OCI-M2 (cell line): ENCODE measurements at regions not wholly inside any gene's neighbourhood (a gene's known extent, or its start where the extent isn't known, plus 50 kb on each side); places are given as distances from the start of the nearest gene placed in this dataset.

Experiments used
- DNase-seq: peaks from one replicate; lab custom pipeline; 2025; ENCODE audit not compliant: unreplicated experiment; lab: John Stamatoyannopoulos, UW

DNA sequence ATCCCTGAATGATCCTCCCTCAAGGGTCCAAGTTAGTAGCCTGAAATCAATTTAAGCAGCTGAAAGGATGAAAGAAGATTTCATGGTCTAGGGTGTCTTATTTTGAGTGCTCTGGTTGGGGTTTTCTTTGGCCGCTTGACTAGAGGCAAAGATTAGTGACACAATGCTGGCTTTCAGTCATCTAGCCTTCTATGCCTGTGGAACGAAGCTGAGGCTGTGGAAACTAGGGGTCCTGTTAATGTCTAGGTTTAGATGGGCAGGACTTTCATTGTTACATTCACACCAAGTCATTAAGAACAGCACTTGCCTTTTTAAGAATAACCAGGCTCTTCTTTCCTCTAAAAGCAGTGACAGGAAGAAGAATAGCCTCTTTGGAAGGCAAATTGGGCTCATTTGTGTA is 253.8 kb upstream of the E2F7 start:
- no peak for DNase-seq

DNA sequence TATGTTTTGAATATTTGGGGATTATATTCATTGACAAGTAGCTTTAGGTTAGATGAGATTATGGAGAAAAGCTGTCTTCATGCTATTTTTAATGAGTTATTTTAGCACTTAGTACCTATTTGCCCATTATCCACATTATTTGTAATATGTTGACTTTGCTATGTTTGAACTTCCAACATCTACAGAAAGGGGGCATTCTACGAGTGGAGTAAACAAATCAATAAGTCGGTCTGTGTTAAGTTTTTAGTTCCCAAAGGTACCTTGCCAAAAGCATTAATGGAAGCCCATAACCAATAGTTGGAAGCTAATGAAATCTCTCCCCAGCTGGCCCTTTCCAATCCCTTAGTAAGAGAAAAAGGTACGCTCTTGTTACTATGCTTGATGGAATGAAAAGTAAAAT is 250.0 kb upstream of the E2F7 start:
- DNase-seq = no peak

DNA sequence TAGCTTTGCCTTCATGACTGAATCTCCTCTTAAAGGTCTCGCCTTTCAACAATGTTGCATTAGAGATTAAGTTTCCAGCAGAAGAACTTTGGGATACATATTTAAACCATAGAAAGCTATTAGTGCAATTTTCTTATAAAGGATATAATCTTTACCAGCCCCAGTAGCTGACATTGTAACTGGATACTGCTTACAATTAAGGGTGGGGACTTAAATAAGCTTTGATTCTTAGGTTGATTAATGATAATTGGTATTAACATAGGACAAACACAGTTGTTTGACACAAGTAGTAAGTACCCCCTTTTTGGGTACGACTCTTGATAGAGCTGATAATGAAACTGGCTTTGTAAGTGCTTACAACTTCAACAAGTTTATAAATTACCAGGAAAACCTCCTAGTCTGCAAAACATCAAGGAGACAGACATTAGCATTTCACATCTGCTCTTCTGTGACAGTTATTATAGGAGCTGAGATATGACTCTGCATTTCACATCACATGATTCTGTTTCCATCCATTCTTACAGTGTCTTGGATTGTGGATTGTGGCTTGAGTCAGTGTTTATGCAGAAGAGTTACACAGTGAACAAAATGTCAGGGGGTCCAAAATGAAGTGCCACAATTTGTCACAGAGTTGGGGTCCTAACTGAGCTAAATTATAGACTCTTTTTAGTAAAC is 249.1 kb upstream of the E2F7 start:
- DNase-seq = no peak

DNA sequence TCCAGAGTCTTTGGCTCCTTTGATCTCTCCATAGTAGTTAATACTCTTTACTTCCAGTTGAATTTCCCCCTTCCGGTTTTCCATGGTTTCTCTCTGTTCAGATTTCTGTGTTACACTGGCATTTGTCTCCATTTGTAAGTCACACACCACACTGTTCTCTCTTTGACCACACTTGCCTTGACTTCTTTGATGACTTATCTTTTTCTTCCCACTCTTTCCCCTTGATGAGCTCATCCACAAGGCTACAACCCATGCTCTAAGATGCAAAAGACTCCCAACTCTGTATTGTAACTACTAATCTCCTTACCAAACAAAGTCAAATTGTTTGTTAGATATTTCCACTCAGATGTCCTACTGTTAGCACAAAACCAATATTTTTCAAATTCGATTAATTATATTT is 242.7 kb upstream of the E2F7 start:
- DNase-seq = no peak

DNA sequence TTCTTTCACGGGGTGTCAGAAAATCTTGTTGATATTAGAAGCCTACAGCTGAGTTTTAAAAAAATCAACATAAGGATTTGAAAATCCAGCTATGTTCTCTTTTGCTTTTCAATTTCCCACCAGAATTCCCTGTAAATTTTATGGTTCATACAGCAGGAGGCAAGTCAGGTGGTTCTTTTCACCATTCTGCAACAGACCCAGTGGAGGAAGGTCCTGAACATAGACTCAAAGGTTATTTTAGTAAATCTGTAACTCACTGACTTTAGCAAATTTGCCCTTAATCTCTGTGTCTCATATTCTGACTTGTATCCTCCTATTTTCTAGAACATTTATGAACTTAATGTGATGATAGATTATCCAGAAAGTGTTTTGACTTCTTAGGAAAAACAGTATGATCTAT is 235.4 kb upstream of the E2F7 start:
- no peak for DNase-seq

DNA sequence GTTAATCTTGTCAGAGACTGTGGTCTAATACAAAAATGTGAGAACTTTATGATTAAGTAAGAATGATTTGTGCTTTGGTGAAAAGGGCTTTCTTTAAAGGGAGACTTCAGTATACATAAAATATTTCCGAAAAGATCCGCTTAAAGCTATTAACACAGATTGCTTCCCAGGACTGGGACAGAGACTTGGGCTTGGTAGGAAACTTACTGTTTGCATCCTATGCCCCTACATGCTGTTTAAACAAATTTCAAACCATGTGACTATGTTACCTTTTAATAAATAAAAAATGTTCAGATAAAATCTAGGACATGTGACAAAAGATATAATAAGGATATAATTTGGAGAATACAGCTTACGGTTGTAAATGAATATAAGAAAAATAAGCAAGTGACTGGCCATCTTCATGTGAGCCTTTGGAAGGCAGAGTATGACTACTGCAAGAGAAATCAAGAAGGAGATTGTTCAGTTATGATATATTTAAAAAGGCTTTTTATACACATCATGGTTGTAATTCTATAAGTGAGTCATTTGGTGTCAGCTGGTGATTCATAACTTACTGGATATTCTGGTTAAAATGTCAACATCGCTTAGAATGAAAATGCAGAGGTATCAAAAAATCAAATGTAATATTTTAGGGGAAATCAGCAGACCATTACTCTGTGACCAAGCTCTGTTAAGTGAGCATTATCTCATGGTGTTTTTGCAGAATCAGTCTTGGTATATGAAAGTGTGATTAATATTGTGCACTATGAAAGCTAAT is 234.7 kb upstream of the E2F7 start:
- DNase-seq = no peak

DNA sequence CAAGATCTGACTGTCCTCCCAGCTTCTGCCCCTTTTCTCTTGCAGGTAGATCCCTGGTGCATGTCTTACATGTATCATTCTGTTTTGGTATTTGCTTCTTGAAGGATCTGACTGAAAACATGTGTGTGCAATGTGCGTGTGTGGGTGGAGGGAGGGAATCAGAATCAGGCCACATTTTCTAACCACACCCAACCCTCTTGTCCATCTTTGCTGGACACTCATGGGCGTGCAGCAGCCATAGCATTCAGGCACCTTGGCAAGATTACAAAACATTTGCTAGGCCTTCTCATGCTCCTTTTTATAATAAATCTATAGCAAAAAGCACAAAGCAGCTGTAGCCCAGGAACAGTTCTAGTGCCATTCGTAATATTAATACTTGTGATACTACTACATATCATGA is 233.6 kb upstream of the E2F7 start:
- DNase-seq = no peak

DNA sequence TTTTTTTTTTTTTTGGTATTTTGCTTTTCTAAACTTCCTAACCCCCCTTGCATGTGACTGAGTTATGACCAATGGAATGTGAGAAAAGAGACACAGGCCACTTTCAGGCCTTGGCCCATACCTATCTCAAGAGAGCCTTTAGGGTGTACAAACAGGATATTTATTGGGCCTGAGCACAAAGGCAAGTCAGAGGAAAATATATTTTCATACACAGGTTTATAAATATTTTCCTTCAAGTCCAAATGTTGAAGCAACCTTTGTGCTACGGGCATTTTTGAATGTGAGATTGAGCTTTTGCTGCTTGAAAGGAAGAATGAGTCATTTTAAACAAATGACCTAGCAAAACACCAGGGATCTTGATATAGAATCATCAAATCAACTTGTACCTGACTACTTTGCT is 228.6 kb upstream of the E2F7 start:
- DNase-seq = no peak

DNA sequence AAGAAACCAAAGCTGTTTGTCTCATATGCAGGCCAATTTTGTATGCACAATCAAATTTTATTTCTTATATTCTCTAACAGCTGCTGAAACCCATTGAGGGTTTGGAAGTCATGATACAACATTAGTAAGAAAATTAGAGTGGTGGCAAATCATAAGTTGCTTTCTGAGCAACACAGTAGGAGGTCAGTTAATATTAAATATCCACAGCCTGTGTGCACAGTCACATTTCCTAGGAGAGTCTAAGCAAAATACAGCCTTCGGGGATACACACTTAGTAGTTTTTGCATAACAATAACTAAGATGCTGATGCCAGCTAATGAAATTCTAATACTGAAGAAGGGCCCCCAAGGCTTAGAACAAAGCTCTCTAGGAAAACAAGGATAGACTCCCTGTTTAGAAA is 209.6 kb upstream of the E2F7 start:
- no peak for DNase-seq

DNA sequence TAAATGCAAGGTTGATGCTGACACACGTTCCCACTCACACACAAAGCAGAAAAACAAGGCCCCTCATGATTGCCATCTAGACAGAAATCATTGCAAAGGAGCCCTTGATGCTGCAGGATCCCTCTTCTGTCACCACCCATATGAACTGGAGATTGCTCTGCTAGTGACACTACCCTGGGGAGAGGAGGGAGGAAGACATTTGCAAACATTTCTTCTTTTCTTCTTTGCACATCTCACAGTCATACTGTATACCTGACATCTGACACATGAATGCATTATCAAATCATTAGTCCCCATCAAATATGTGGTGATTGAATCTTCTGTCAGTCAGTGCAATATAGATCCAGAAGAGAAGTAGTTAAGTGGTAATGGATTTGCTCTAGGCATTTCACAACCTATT is 208.5 kb upstream of the E2F7 start:
- DNase-seq = no peak

DNA sequence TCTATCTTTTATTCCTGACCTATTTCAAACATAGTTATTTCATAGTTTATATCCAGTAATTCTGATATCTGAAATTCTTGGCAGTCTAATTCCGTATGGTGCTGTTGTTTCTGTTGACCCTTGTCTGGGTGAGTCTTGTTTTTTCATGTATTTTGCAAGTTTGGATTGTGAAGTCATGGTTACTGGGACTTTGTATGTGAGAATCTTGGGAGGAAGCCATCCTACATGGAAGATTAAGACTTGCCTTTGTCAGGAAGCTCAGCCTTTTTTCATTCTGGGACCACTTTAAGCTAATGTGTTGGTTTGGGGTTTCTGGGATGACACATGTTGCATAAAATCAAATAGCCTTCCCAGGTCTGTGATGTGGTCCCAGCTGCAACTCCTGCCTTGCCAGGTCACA is 191.6 kb upstream of the E2F7 start:
- DNase-seq = no peak

DNA sequence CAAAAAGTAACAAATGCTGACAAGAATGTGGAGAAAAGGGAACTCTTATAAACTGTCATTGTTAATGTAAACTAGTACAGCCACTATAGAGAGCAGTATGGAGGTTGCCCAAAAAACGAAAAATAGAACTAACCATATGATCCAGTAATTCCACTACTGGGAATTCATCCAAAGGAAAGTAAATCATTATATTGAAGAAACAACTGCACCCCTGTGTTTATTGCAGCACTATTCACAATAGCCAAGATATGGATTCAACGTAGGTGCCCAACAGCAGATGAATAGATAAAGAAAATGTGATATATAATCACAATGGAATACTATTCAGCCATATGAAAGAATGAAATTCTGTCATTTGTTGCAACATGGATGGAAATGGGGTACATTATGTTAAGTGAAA is 188.0 kb upstream of the E2F7 start:
- no peak for DNase-seq

DNA sequence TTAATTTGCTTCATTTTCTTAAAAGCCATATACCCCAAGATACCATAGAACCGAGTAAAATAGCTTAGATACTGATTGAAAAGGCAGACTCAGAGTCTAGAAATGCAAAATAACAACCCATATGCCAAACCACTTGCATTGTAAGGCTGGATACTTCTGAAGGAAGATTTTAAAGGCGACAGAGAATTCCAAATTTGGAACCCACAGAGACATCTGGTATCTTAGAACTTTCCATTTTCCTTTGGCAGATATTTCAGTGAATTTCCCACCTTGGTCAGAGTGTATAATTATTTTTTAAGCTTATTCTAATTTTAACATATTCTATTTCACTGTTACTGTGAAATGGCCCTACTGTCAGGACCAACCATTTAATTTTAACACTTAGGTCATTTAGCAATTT is 186.4 kb upstream of the E2F7 start:
- DNase-seq = no peak

DNA sequence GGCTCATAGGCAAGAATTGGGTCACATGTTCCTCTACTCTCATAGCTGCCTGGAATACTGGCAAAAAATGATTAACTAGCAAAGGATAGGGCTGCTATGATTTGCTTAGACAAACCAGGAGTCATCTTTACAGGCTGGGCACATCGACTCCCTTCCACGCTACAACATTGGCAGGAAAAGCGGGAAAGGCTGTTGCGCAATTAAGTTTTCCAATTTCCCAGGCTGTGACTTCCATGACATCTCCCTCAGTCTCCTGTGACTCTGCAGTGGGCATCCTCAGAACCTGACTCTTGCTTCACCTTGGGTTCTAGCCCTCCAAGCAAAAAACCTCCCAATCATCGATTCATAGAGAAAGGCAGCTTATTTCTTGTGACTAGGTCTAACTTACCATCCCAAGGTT is 184.5 kb upstream of the E2F7 start:
- no peak for DNase-seq

DNA sequence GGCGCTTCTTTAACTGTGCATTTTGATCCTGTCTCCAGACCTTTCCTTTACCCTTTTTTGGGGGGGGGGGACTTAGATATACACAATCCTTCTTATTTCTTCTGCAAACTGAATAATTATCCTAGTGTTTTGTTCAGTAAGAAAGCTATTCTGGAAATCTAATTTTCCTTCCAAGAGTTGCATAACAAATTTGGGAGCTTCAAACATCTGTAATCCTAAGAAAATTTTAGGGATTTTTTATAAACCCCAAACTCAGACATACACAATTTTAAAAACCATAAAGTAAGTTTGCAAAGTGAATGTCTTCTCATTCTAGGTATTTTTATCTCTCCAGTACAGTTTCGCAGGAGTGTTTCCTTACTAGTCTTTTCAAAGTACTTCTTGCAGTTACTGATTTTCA is 182.7 kb upstream of the E2F7 start:
- DNase-seq = no peak

DNA sequence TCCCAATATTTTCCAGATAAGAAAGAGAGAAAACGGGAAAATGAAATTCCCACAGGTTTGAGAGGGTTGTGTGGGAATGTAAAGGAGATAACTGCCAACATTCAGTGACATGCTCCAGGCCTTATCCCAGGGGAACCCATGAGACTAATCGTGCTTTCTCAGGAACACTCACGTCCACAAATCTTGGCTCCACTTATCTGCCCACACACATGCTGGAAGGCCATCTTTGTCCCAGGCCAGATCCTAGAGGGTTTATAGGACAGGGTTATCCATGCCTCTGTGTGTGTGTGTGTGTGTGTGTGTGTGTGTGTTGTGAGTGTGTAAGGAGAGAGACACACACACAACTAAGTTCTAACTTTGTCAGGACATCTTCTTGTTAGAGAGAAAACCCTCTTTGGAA is 182.2 kb upstream of the E2F7 start:
- no peak for DNase-seq

DNA sequence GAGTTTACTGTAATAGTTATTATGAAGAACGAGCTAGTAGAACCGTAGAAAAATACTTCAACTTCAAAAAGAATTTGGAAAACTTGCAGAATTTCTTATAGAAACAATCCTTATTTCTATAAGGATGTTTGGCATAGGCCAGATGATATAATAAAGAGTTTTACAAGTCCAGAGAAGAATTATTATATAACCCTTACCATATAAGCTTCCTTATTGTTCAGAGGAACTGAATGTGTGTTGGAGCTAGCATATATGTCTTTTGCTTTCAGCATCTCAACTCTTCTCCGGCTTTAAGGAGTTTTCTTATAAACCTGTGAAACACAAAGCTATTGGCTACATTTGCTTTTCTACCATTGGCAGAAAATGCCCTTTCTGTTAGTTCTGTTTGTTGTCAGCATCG is 178.0 kb upstream of the E2F7 start:
- no peak for DNase-seq

DNA sequence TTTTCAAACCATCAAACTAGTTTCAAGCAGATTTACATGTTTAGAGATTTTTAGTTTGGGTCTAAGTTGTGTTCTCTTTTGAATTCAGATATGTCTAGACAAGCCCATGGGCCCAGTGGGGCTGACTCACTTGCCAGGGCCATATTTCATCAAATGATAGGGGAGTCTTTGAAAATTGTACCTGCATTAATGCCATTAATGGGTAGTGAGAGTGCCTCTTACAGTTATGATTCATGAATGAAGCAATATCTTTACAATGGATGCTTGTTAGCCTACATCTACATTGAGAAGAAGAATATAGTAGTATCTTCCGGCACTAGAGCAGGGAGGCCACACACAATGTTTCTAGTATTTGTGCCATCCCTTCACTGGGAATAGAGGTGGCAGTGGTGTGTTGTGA is 174.2 kb upstream of the E2F7 start:
- DNase-seq = no peak

DNA sequence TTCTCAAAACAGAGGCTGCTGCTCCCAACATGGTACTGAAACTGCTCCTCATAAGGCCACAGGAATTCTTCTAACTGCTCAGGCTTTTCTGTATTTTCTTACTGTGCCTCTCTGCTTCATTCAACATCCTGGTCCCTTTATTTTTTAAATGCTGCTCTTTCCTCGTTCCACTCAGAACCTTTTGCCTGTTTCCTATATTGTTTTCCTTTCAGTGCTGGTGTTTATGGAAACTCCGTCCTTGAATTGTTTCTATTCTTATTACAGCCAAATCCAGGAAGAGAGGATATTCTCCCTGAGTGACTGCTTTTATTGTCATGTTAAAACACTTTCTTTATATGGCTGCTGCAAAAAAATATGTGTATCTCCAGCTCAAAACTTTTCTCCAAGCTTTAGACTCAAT is 173.0 kb upstream of the E2F7 start:
- no peak for DNase-seq

DNA sequence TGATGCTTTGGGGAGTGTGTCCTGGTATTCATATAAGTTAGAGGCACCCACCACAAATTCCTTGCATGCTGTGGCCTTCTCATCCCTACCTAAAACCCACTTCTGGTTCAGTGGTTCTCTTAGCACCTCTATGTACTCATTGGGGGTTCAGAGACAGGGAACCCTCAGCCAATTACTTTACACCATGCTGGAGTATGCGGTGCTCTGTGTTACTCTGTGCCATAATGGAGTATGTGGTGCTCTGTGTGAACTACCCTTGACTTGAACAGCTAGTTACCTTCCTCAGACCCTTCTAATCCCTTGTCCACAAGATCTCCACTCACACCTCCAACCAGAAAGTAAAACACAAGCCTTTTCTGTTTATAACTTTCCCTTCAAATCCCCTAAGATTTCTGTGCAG is 172.5 kb upstream of the E2F7 start:
- DNase-seq = no peak

DNA sequence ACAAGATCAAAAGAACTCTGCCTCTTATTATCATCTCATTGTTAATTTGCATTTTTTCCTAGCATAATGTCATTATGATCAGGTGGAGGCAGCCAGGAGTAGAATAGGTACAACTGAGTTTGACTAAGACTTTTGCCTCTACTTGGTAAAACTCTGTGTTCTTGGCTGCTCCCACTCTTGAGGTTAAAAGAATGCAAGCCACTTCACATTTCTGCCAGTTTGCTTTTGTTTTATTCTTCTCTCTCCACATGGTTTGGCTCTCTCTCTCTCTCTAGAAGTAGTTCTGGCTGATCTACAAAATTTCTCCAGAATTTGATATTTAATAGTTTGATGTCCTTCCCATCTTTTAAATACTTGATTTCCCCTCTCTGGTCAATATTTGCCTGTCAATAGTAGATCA is 170.7 kb upstream of the E2F7 start:
- DNase-seq = no peak

DNA sequence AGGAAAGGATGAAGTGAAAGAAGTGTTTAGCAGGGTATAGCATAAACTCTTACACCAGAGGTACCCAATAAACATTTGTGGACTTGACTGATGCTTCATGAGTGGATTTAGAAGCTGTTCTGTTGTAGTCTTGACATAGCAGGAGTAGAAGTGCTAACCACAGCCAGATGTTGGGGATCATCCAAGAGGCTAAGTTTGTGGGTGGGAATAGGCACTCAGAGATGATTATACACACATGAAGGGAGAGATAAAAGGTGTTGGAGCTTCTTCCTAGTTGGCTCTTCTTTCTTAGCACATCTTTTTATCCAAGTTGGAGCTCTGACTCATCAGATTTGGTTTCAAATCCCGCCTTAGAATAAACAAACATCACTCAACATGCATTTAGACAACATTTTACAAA is 166.7 kb upstream of the E2F7 start:
- DNase-seq = no peak

DNA sequence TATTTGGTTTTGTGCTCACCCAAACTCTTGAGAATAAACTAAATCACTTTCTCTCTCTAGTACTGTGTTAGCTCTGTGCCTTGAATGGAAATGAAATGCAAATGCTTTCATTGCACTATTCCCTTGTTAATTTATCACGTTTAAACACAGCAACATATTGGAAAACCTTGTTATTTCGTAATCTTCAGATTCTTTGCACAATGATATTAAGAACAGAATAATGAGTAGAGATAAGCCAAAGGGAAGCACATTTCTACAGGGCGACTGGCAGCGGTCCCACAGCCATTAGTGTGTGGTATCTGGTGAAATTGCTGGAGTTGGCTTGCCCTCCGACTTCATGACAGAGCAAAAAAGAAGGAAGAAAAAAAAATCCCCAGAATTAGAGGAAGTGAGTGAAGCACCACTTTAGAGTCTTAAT is 166.1 kb upstream of the E2F7 start:
- no peak for DNase-seq
